Neutrophil (primary cell): ENCODE measurements at regions not wholly inside any gene's neighbourhood (a gene's known extent, or its start where the extent isn't known, plus 50 kb on each side); places are given as distances from the start of the nearest gene placed in this dataset.

Source experiments
- H3K27ac ChIP-seq: fragments of 200-600 bp; sonication (generic); 2 replicates; pipeline ENCODE4 v1.5.1; 2016; ENCODE audit warnings: mild to moderate bottlenecking, moderate library complexity
- H3K27me3 ChIP-seq: fragments of 200-600 bp; sonication (generic); 2 replicates; pipeline ENCODE4 v1.6.0; 2016; ENCODE audit warnings: mild to moderate bottlenecking
- H3K36me3 ChIP-seq: fragments of 200-600 bp; sonication (generic); 2 replicates; pipeline ENCODE4 v1.5.1; 2017
- H3K4me1 ChIP-seq, 2 experiments: fragments of 200-600 bp in 1 of 2; sonication (generic) in 1 of 2; 1 replicate in 1 of 2; 2 replicates in 1 of 2; pipeline versions ENCODE4 v1.5.1 to v1.6.1; 2013 to 2016; ENCODE audit warnings: low read depth in 1 of 2, low read length in 1 of 2, mild to moderate bottlenecking in 1 of 2, moderate library complexity in 1 of 2; ENCODE audit not compliant: control insufficient read depth in 1 of 2, insufficient read depth in 1 of 2
- H3K4me3 ChIP-seq, 2 experiments: fragments of 200-600 bp in 1 of 2; sonication (generic) in 1 of 2; 1 replicate in 1 of 2; 2 replicates in 1 of 2; pipeline ENCODE4 v1.5.1; 2013 to 2016; ENCODE audit warnings: low read depth in 1 of 2, low read length in 1 of 2, mild to moderate bottlenecking in 1 of 2, moderate library complexity in 1 of 2
- H3K9me3 ChIP-seq: fragments of 200-600 bp; sonication (generic); 2 replicates; pipeline ENCODE4 v1.5.1; 2016
- CTCF ChIP-seq: fragments of 200-600 bp; sonication (generic); IDR thresholded peaks from 2 replicates; pipeline ENCODE4 v1.5.1; 2016; ENCODE audit warnings: antibody characterized with exemption

DNA sequence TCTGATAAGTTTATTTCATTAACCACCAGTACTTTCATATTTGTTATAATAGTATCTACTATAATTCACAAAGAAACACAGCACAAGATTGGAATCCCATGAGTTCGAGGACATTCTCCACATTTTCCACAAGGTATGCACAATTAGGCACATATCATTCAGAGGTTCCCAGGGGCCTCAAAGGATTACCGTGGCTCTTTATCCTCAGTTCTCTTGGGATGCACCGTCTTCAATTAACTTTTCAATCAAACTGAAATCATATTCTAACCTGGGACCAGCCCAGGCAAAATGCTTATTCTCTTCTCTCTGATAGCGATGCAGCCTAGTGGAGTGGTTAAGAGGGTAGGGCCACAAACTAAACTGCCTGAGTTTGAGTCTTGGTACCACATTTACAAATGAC is 242.6 kb upstream of the RASGEF1B start:
- Histone ChIP-seq H3K4me1 (no peaks in the 10 kb centered on the region), H3K27ac (no peak overlapping the region), H3K4me3 (no peak overlapping the region), H3K27me3 (no peaks in the 10 kb centered on the region), H3K36me3 (no peaks in the 10 kb centered on the region), H3K9me3 (no peaks in the 10 kb centered on the region)
- no peak for TF ChIP-seq CTCF

GRCh38 chr4:81712714-81713113 is 241.0 kb upstream of the RASGEF1B start:
- no peak overlapping the region for H3K27ac ChIP-seq
- H3K4me3 ChIP-seq, result no peak overlapping the region
- H3K36me3 ChIP-seq, result no peaks in the 10 kb centered on the region
- H3K9me3 ChIP-seq, result no peaks in the 10 kb centered on the region
- TF ChIP-seq CTCF, result no peak
- H3K4me1 ChIP-seq, result no peaks in the 10 kb centered on the region
- no peaks in the 10 kb centered on the region for H3K27me3 ChIP-seq

DNA sequence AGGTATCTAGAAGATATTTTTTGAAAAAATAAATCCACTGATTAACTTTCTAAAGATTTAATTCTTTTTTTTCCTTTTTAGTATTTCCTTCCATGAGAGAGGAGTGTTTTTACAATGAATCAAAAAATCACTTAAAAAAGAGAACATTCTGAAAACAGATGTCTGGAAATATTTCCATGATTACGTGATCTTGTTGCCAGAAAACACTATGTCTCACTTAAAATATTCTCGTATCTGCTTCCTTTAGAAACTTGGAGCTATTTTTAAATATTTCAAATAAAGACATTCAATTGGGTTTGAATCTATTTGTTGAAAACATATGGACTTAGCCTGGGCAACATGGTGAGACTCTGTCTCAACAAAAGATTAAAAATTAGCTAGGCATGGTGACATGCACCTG is 232.8 kb upstream of the RASGEF1B start:
- Histone ChIP-seq H3K4me1 (no peaks in the 10 kb centered on the region), H3K27me3 (no peaks in the 10 kb centered on the region), H3K9me3 (no peaks in the 10 kb centered on the region), H3K4me3 (no peak overlapping the region), H3K36me3 (no peaks in the 10 kb centered on the region), H3K27ac (no peak overlapping the region)
- no peak for TF ChIP-seq CTCF

GRCh38 chr4:81700189-81700588 is 228.5 kb upstream of the RASGEF1B start:
- H3K4me1 ChIP-seq, result no peaks in the 10 kb centered on the region

DNA sequence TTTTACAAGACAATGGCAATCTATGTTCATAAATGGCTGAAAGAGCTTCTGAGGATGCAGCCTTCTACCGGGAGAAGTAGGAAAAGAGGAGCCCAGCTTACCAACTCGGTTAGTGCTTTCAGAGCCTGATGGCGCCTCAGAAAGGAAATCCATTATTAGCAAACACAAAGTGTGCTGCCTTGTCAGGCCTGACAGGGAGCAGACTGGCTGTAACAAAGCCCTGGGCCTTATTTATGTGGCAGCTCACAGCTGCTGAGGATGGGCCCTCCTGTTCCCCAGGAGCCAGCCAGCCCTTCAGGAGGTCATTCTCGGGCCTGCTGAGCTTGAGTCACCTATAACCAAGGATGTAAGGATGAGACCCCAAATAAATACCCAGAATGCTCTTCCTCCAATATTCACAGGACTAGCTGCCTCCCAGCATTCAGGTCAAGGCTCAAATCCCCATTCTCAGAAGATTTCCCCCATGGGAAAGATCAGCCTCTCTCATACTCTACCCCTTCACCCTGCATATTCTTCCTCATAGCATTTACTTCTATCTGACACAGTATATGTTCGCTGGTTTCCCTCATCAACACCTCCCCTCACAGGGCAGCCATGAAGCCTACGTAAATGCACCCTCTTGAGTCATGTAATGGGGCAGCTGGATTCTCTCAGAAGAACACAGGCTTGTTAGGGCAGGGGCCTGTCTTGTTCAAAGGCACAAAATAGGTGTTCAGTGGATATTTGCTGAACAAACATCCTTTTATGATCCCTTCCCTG is 227.0 kb upstream of the RASGEF1B start:
- H3K27ac ChIP-seq, result no peak overlapping the region
- no peaks in the 10 kb centered on the region for H3K9me3 ChIP-seq
- no peaks in the 10 kb centered on the region for H3K27me3 ChIP-seq
- H3K4me3 ChIP-seq, result no peak overlapping the region
- H3K36me3 ChIP-seq, result no peaks in the 10 kb centered on the region
- H3K4me1 ChIP-seq, result no peaks in the 10 kb centered on the region
- TF ChIP-seq CTCF, result no peak

More at GRCh38 chr4:81700189-81700588, 228.5 kb upstream of the RASGEF1B start:
- H3K27me3 ChIP-seq, result no peaks in the 10 kb centered on the region
- H3K4me3 ChIP-seq, result no peak overlapping the region
- H3K27ac ChIP-seq, result no peak overlapping the region
- no peaks in the 10 kb centered on the region for H3K9me3 ChIP-seq
- no peak for TF ChIP-seq CTCF
- H3K36me3 ChIP-seq, result no peaks in the 10 kb centered on the region
